HEK293T (cell line): ENCODE measurements at regions not wholly inside any gene's neighbourhood (a gene's known extent, or its start where the extent isn't known, plus 50 kb on each side); places are given as distances from the start of the nearest gene placed in this dataset.

Source experiments
- FOXA1 ChIP-seq: fragments of 450-650 bp; IDR thresholded peaks from 2 replicates; pipeline ENCODE4 v1.6.1; 2016; ENCODE audit warnings: mild to moderate bottlenecking
- FOXK2 ChIP-seq: fragments of 450-650 bp; IDR thresholded peaks from 2 replicates; pipeline ENCODE4 v1.6.1; 2016; ENCODE audit warnings: mild to moderate bottlenecking
- FOXM1 ChIP-seq: fragments of 450-650 bp; IDR thresholded peaks from 2 replicates; pipeline ENCODE4 v1.6.1; 2017; ENCODE audit warnings: mild to moderate bottlenecking, borderline replicate concordance
- NFRKB ChIP-seq: fragments of 450-650 bp; IDR thresholded peaks from 2 replicates; pipeline ENCODE4 v1.6.1; 2016; ENCODE audit warnings: mild to moderate bottlenecking, moderate library complexity
- PKNOX1 ChIP-seq: fragments of 450-650 bp; IDR thresholded peaks from 2 replicates; pipeline ENCODE4 v1.6.1; 2016
- SP1 ChIP-seq: fragments of 450-650 bp; IDR thresholded peaks from 2 replicates; pipeline ENCODE4 v1.6.1; 2017
- SUZ12 ChIP-seq: fragments of 450-650 bp; IDR thresholded peaks from 2 replicates; pipeline ENCODE4 v1.6.1; 2016; ENCODE audit warnings: mild to moderate bottlenecking
- TARDBP ChIP-seq: fragments of 450-650 bp; IDR thresholded peaks from 2 replicates; pipeline ENCODE4 v1.6.1; 2016

DNA sequence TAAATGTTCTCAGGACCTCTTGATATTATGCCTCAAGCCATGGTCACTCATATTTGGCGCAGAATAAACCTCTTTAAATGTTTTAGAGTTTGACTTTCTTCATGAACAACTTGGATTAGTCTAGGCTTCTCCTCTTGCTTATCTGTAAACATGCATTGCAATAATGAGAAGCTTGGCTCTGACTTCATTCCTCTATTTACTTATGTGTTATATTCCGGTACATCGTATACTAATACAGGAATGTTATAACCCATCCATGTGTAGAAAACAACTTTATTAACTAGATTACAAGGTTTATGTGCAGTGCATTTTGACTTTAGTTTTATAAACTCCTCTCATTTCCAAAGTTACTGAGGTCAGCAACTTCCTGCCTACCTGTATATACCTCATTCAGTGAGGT lies 944.3 kb upstream of the GHITM start:
- no peak for TF ChIP-seq FOXM1
- TF ChIP-seq TARDBP = no peak
- no peak for TF ChIP-seq SUZ12
- no peak for TF ChIP-seq FOXK2
- no peak for TF ChIP-seq NFRKB
- no peak for TF ChIP-seq SP1
- no peak for TF ChIP-seq FOXA1
- TF ChIP-seq PKNOX1 = no peak
